ENCODE measurements at regions not wholly inside any gene's neighbourhood (a gene's known extent, or its start where the extent isn't known, plus 50 kb on each side); places are given as distances from the start of the nearest gene placed in this dataset.
"Not testable (repeated sequence)": the region's sequence is repeated elsewhere in the genome, so short reads cannot be mapped to it uniquely, and the experiment has no call there.

DNA sequence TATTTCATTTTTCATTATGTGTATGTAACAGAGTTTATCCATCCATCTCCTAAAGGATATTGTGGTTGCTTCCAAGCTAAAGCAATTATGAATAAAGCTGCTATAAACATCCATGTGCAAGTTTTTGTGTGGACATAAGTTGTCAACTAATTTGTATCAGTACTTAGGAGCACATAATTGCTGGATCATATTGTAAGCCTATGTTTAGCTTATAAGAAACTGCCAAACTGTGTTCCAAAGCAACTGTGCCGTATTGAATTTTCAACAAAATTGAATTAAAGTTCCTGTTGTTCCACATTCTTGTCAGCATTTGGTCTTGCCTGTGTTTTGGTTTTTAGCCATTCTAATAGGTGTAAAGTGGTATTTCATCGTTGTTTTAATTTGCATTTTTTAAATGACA, 416.9 kb downstream of the SLC6A15 start:
- no peak for DNase-seq

DNA sequence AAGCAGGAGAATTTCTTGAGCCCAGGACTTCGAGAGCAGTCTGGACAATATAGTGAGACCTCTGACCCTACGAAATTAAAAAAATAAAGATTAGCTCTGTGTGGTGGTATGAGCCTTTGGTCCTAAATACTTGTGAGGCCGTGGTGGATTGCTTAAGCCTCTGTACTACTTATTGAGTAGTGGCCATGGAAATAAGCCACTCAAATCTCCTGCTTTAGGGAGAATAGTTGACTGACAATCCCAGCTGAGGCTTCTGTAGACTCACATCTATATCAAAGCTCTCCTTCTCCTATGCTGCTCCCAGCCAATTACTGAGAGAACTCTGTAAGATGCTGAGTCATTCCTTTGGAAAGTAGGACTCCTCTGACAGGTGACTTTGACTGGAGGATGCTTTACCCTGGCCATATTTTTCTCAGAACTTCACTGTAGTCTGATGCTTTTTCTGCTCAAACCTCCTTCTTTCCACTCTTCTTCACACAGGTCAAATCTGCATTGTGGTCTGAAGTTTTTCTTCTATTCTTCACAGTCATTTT, 420.2 kb downstream of the SLC6A15 start:
- no peak for DNase-seq

DNA sequence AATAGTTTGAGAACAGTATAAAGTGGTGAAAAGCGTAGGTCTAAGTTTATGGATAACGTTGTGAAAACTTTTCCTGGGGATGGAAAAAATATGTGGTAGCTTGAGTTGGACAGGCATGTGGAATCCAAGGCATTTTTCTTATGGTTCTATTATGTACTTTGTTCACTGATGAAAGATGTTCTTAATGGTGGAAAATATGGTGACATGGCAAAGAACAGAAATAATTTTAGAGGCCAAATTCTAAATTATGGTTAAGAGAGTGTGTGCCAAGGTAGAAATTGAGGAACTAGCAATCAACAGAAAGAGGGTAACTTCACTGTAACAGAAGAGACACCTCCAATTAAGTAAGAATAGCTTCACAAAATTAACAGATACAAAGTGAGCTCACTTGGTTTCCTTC, 427.8 kb downstream of the SLC6A15 start:
- no peak for DNase-seq

DNA sequence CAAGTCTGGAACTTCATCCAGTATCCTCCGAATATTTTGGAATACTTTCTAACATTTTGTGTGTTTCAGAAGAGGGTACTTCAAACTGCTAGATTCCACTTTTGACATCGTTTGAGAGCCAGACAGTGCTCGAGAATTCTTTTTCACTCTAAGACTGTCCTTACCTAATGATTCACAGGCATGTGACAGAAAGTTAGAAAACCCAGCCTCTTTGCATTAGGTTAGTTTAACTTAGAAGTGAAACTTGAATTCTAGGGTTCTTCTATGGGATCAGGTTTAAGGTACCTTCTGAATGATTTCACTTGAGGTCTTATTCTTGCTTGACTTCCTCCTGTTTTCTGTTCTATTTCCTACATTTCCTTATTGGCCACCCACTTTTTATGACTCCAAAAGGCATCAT, 431.8 kb downstream of the SLC6A15 start:
- DNase-seq, result no peak

DNA sequence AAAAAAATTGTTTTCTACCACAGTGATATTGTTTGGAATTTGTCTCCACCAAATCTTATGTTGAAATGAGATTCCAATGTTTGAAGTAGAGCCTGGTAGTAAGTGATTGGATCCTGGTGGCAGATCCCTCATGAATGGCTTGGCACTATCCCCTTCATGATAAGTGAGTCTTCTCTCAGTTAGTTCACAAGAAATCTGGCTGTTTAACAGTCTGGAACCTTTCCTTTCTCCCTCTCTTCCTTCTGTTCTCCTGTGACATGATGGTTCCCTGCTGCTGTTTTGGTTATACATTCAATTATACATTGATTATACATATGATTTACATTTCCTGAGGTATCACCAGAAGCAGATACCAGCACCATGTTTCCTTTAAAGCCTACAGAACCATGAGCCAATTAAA, 442.2 kb downstream of the SLC6A15 start:
- no peak for DNase-seq

GRCh38 chr12:84464616-84465015, 448.0 kb downstream of the SLC6A15 start:
- no peak for DNase-seq

DNA sequence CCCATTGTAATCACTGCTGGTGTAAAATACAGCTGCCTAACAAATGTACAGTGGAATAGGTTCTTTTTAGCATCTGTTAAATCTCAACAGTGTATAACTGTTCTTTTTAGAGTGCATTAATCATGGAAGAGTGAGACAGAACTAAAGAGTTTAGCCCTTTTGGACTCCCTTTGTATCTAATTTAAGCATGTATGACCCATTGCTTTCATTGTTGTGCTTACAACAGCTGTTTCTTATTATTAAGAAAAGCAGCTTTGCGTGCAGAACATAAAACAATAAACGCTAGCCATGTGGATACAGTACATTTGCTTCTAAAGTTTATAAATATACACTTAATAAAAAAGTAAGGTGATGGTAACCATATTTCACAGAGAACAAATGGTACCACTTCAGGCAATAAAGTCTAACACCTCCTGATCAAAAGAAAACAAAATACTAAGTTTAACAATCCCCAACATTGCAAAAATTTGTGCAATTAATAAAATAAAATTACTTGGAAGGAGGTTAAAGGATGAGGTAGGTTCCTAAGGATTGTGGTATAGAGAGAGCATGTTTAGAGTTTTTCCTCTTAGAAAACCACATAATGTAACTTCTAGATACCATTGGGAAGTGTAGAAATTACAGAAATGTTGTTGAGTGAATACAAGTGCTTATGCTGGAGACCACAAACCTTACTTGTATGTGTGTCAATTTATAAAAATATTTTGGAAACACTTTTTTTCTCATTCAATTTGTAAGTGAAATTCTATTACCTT, 448.7 kb downstream of the SLC6A15 start:
- DNase-seq, result peak; percentile 68

GRCh38 chr12:84455598-84455997, 457.0 kb downstream of the SLC6A15 start:
- no peak for DNase-seq

DNA sequence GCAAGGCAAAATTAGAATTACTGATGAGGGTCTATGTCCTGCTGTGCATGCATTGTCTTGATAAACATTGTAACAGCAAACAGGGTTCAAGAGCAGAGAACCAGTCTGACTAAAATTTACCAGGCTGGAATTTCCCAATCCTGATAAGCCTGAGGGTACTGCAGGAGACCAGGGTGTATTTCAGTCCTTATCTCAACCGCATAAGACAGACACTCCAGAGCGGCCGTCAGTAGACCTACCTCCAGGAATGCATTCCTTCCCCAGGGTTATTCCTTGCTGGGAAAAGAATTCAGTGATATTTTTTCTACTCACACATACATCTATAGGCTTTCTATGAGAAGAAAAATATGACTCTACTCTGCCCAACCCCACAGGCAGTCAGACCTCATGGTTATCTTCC, 466.1 kb downstream of the SLC6A15 start:
- DNase-seq, result not testable (repeated sequence)

GRCh38 chr12:84436134-84436533, 476.5 kb downstream of the SLC6A15 start:
- no peak for DNase-seq

- no peak for DNase-seq
Measured at GRCh38 chr12:84435682-84436081, 476.9 kb downstream of the SLC6A15 start.

- no peak for DNase-seq
Measured at GRCh38 chr12:84422340-84422739, 490.3 kb downstream of the SLC6A15 start.

DNA sequence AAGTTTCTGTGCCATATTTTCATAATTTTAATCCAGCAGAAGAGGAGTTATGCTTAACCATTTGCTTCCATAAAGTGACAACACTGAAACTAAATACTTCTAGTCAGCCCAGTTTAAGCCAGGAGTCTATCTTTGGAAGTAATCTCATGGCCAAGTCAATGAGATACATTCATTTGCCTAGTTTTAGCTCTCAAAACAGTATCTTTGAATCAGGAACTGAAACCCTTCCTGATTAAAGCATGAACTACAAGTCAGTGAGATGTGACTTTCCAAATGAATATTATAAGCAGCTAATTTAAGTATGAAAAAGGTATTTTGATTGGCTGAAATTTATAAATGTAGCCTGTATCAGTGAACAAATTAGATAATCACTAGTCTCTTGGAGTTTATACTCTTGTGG, 491.5 kb downstream of the SLC6A15 start:
- DNase-seq, result no peak

GRCh38 chr12:84416626-84417025, 496.0 kb downstream of the SLC6A15 start:
- DNase-seq, result no peak

DNA sequence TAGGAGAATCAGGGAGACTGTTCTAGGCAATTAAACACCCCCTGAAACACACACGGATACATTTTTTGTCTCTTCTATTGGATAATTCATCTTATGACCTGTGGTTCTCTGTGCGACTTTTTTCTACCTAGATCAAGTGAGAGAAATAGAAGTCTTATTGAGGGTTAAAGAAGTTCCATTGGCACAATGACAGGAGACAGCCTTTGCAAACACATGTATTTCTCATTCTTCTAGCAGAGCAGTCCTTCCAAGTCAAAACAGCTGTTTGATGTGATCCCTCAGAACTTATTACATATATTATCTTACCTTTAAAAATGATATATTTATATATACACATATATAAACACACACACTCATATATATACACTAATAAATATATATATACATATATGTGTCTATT, 496.7 kb downstream of the SLC6A15 start:
- DNase-seq, result no peak

DNA sequence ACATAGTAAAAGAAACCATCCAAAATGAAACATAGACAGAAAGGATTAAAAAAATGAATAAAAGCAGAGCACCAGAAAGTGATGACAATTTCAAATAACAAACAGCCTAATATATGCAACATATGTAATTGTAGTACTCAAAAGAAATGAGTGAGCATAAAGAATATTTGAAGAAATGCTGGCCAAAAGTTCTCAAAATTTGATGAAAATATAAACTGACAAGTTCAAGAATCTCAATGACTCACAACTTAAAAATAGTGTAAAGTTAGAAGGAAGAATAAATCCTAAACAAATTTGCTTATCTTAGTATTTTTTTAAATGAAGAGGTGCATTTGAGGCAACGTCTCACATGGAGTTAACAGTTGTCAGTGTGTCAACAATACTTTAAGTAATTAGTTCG, 498.9 kb downstream of the SLC6A15 start:
- no peak for DNase-seq

- no peak for DNase-seq
Measured at GRCh38 chr12:84412226-84412625, 500.4 kb downstream of the SLC6A15 start.

DNA sequence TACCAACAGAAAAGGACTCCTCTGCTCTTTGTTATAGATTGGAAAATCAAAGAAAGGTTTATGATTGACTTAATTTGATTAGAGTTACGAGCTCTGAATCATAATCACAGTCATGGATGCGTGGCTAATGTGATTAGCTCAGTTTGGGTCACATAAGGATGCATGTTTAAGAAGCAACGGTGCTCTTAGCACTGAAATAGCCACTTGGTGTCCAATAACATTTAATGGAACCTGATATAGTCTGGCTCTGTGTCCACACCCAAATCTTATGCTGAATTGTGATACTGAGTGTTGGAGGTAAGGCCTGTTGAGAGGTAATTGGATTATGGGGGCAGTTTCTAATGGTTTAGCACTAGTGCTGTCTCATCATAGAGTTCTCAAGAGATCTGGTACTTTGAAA, 501.6 kb downstream of the SLC6A15 start:
- no peak for DNase-seq

DNA sequence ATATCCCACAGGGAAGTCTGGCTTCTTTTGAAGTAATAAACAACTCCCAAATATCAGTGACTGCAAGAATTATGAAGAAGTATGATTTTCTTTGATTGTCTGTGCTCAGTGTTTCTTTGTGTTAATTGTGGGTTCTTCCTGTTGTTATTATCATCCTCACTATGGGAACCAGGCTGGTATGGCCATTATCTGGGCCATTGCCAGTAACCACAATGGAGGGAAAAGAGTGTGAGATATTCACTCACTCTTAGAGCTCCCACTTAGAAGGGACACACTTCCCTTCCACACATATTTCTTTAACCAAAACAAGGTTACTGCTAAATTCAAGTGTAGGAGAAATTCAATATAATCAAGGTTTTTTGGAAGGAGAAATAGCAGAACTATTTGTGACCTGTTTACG, 503.7 kb downstream of the SLC6A15 start:
- DNase-seq, result no peak

- DNase-seq, result not testable (repeated sequence)
Measured at GRCh38 chr12:84406720-84407119, 505.9 kb downstream of the SLC6A15 start.

- DNase-seq, result peak; percentile 45
Measured at GRCh38 chr12:84397846-84398245, 514.8 kb downstream of the SLC6A15 start.

DNA sequence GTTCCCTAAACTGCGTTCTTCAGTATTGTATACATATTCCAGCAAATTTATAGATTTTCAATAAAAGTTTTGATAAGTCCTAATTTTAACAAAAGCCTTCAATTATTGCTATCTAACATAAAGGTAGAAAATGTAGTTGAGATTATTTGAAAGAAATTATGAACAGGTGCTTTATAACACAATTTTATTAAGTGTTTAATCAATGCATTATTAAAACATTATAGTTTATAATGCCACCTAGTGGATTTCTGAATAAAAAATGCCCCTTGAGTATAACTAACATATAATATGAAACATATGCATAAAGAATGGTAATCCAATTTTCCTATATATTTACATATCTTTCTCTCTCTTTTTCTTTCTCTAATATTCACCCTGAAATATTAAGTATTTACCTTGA, 515.3 kb downstream of the SLC6A15 start:
- DNase-seq, result no peak

- DNase-seq, result not testable (repeated sequence)
Measured at GRCh38 chr12:84391176-84391575, 521.4 kb downstream of the SLC6A15 start.

DNA sequence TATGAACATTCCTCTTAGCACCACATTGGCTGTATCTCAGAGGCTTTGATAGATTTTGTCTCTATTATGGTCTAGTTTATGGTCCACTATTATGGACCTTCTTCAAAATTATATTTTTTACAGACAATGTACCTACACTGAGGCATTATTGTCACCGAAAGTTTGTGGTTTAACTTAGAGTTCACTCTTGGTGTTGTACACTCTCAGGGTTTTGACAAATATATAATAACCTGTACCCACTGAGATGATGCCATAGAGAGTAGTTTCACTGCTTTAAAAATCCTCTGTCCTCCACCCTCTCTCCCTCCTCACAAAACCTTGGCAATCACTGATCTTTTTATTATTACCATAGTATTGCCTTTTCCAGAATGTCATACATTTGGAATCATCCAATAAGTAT, 528.2 kb downstream of the SLC6A15 start:
- DNase-seq, result no peak
